ENCODE measurements at regions not wholly inside any gene's neighbourhood (a gene's known extent, or its start where the extent isn't known, plus 50 kb on each side); places are given as distances from the start of the nearest gene placed in this dataset.

DNA sequence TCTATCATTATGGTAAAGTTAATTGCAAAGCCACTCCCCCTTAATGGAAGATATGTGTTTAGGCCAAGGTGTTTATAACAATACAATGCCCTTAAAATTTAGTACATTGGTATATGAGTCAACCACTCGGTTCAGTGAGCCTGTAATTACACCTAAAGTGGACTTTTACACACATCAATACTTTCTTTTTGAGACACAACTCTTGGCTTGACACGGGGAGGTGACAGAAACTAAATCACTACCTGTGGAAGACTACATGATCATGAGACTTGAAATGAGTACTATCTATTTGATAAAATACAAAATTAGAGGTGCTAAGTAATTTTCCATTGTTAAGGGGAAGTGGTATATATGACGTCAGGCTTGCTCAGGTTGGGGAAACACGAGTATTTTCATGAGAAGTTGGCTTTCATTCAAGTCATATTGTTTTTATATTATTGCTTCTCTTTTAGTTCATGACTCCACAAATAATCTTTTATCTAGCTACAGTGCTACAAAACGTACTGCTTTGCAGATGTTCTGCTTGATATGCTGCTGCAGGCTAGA lies 918.3 kb downstream of the ARAP2 start:
- Mint-ChIP-seq H3K4me1 (no peaks in the 10 kb centered on the region), H3K36me3 (no peaks in the 10 kb centered on the region), H3K9me3 (peaks cover 0 to 9% (median 3%) of the 10 kb centered on the region in 7 donors), H3K27me3 (ENCODE audit: low read depth in 3 of 3) (no peaks in the 10 kb centered on the region), H3K4me3 (no peak overlapping the region), H3K27ac (no peak overlapping the region)
- no peaks in the 10 kb centered on the region for H3K4me1 ChIP-seq (ENCODE audit: control insufficient read depth in 1 of 2, insufficient read depth in 2 of 2, low read length in 2 of 2)
- no peaks in the 10 kb centered on the region for H3K27me3 ChIP-seq (ENCODE audit: control insufficient read depth in 2 of 2, insufficient read depth in 2 of 2, low read length in 2 of 2)
- intact Hi-C loops (cut with micrococcal nuclease): no loop called here
- H4K20me1 ChIP-seq (ENCODE audit: insufficient read depth, low read length): no peaks in the 10 kb centered on the region
- no CpG with 5 or more reads among the region's 5 CpGs for WGBS (ENCODE audit: insufficient coverage)
- no peak overlapping the region for H3K27ac ChIP-seq (ENCODE audit: low read depth in 1 of 2, low read length in 2 of 2)
- no peak for DNase-seq
- H3K36me3 ChIP-seq (replicated peaks in 1 of 2; ENCODE audit: control insufficient read depth in 1 of 2, insufficient read depth in 2 of 2, low read length in 2 of 2): no peaks in the 10 kb centered on the region
- TF ChIP-seq, protein P1, sequence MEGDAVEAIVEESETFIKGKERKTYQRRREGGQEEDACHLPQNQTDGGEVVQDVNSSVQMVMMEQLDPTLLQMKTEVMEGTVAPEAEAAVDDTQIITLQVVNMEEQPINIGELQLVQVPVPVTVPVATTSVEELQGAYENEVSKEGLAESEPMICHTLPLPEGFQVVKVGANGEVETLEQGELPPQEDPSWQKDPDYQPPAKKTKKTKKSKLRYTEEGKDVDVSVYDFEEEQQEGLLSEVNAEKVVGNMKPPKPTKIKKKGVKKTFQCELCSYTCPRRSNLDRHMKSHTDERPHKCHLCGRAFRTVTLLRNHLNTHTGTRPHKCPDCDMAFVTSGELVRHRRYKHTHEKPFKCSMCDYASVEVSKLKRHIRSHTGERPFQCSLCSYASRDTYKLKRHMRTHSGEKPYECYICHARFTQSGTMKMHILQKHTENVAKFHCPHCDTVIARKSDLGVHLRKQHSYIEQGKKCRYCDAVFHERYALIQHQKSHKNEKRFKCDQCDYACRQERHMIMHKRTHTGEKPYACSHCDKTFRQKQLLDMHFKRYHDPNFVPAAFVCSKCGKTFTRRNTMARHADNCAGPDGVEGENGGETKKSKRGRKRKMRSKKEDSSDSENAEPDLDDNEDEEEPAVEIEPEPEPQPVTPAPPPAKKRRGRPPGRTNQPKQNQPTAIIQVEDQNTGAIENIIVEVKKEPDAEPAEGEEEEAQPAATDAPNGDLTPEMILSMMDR (IDR thresholded peaks at IDR 0.05): no peak
- H3K9me3 ChIP-seq (replicated peaks in 1 of 2; ENCODE audit: control insufficient read depth in 1 of 2, insufficient read depth in 1 of 2, low read length in 2 of 2): peaks cover 0 to 6% of the 10 kb centered on the region in 2 donors
- no peaks in the 10 kb centered on the region for H3K79me2 ChIP-seq (ENCODE audit: insufficient read depth, low read length)
- no peak overlapping the region for H3K4me3 ChIP-seq (replicated peaks in 1 of 3; ENCODE audit: low read depth in 2 of 3, low read length in 3 of 3)
- no peak overlapping the region for H2AFZ ChIP-seq (ENCODE audit: insufficient read depth, low read depth, low read length, poor library complexity, severe bottlenecking)
- no peak overlapping the region for H3K9ac ChIP-seq (ENCODE audit: insufficient read depth, low read length, poor library complexity, severe bottlenecking)
- no peak overlapping the region for H3K4me2 ChIP-seq (replicated peaks; ENCODE audit: extremely low read depth, low read length, poor library complexity, severe bottlenecking)

- Histone ChIP-seq H3K27me3 (ENCODE audit: control insufficient read depth in 2 of 2, insufficient read depth in 2 of 2, low read length in 2 of 2) (no peaks in the 10 kb centered on the region), H3K36me3 (replicated peaks in 1 of 2; ENCODE audit: control insufficient read depth in 1 of 2, insufficient read depth in 2 of 2, low read length in 2 of 2) (no peaks in the 10 kb centered on the region), H3K9ac (ENCODE audit: insufficient read depth, low read length, poor library complexity, severe bottlenecking) (no peak overlapping the region), H2AFZ (ENCODE audit: insufficient read depth, low read depth, low read length, poor library complexity, severe bottlenecking) (no peak overlapping the region), H3K4me2 (replicated peaks; ENCODE audit: extremely low read depth, low read length, poor library complexity, severe bottlenecking) (no peak overlapping the region), H4K20me1 (ENCODE audit: insufficient read depth, low read length) (no peaks in the 10 kb centered on the region), H3K27ac (ENCODE audit: low read depth in 1 of 2, low read length in 2 of 2) (no peak overlapping the region), H3K4me1 (ENCODE audit: control insufficient read depth in 1 of 2, insufficient read depth in 2 of 2, low read length in 2 of 2) (no peaks in the 10 kb centered on the region), H3K79me2 (ENCODE audit: insufficient read depth, low read length) (no peaks in the 10 kb centered on the region), H3K9me3 (replicated peaks in 1 of 2; ENCODE audit: control insufficient read depth in 1 of 2, insufficient read depth in 1 of 2, low read length in 2 of 2) (peaks cover 0 to 4% of the 10 kb centered on the region in 2 donors), H3K4me3 (replicated peaks in 1 of 3; ENCODE audit: low read depth in 2 of 3, low read length in 3 of 3) (no peak overlapping the region)
- no peak overlapping the region for H3K4me3 Mint-ChIP-seq
- H3K27ac Mint-ChIP-seq: no peak overlapping the region
- TF ChIP-seq, protein P1 (IDR thresholded peaks at IDR 0.05): no peak
- peaks cover 2 to 15% (median 4%) of the 10 kb centered on the region in 7 donors for H3K9me3 Mint-ChIP-seq
- no peaks in the 10 kb centered on the region for H3K36me3 Mint-ChIP-seq
- no peak for DNase-seq
- intact Hi-C loops (cut with micrococcal nuclease): no loop called here
- no peaks in the 10 kb centered on the region for H3K4me1 Mint-ChIP-seq
- no CpG with 5 or more reads among the region's 2 CpGs for WGBS (ENCODE audit: insufficient coverage)
- no peaks in the 10 kb centered on the region for H3K27me3 Mint-ChIP-seq (ENCODE audit: low read depth in 3 of 3)
Observed at GRCh38 chr4:35342833-35343232, 901.5 kb downstream of the ARAP2 start.
